NK-92 treated with Interleukin-12 subunit alpha and Interleukin-12 subunit beta, amount 100 ng/mL, for 24 hours (cell line): ENCODE measurements at regions not wholly inside any gene's neighbourhood (a gene's known extent, or its start where the extent isn't known, plus 50 kb on each side); places are given as distances from the start of the nearest gene placed in this dataset.

Experiments
- DNase-seq: peaks from one replicate; lab custom pipeline; 2025; lab: John Stamatoyannopoulos, UW

DNA sequence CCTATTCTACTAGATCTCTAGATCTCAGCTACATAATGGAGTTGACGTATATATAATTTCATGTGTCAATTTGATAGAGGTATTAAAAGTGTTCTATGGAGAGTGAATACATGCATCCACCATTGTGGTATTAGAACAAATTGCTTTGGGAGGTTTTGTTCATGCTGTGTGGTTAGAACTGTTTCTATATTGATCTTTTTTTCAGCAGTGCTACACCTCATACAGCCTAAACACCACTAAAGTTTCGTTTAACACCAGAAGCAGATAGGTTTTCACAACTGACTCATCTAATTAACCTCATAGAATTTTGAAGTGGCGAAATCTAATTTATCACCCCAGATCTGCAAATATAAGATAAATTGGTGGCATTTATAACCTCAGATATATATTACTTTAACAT is 269.4 kb upstream of the SEMA6A start:
- no peak for DNase-seq

DNA sequence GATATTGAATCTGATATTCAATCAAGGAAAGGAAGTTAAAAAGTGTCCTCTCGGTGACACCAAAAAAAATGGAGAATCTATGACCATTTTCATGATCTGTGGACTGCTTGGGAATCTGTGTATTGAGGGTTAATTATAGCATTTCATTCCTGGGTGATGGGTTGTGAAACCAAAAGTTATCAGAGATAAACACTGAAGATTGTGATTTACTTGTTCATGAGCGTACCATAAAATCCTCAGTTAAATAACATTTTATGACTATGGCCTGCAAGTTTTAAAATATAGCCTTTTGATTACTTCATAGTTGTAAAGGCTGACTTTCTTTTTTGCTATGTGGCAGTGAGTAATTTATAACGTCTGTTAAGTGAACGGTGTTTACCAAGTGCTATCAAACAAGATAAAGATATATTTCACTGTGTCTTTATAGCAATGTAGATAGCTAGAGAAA is 267.9 kb upstream of the SEMA6A start:
- no peak for DNase-seq

DNA sequence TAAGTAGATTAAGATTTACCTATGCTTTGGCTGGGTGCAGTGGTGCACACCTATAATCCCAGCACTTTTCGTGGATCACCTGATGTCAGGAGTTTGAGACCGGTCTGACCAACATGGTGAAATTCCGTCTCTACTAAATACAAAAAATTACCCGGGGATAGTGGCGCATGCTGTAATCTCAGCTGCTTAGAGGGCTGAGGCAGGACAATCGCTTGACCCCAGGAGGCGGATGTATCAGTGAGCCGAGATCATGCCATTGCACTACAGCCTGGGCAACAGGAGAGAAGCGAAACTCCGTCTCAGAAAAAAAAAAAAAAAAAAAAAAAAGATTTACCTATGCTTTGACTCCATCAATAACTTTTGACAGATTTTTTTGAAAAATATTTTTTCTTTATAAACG is 267.1 kb upstream of the SEMA6A start:
- DNase-seq, result no peak

DNA sequence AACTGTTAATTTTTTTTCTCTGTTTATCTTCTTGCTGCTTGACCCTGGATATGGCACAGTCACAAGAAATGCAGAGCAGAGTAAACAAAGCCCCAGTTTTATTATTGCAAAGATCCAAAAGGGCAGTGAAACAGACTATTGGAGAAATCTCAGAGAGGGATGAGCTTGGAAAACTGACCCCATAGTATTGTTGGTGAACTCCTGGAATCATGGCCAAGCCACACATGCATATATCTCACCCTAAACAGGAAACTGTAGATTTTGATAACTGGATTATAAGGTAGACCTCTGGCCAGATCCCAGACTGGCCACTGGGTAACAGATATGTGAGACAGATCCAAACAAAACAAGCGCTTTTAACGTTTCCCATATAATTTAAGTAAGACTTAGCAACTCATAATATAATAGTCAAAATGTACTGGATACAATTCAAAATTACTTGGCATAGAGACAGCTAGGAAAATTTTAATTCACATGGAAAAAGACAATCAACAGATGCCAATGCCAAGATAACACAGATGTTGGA is 263.5 kb upstream of the SEMA6A start:
- DNase-seq, result no peak

DNA sequence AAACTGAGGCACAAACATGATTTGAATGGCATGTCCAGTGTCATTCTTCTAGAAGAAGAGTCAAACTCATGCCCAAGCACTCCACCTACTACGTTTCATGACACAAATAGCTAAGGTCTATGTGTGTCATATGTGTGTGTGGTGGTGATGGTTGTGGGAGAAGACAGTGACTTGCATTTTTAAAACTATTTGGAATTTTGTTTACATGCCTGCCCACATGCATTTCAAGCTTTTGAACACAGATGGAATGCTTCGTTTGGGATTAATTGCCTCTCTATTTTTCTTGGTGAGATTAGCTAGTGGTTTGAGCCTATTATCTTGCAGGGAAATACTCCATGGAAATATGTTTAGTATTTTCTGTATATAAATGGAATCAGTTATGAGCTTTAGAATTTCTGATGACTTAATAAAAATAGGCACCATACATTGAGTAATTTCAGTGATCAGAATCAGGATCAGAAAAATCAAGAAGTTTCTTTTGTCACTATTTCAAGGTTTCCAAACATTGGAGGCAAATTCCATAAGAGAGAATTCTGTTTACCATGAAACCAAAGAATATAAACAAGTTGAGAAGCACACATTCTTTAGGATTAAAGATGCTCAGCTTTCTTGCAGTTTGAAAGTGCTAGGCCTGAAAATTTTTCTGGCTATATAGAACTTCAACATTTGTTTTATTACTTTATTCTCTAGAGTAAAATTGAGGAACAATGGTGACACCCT is 260.3 kb upstream of the SEMA6A start:
- DNase-seq, result no peak

DNA sequence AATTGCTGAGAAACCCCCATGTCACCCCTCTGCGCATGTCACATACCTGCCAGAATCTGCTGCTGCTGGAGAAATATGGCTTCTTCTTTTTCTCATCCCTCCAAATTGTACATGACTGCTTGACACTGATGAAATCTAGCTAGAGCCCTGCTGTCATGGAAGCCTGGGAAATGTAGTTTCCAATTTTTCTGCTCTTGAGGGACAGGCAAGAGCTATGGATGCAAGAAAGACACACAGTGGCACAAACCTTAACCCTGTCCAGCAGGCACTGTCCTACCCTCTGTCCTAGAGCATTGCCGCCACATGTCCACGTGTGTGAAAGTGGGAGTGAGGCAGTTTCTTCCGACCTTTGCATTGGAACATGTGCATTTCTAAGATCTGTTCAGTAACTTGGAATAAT is 255.5 kb upstream of the SEMA6A start:
- no peak for DNase-seq

DNA sequence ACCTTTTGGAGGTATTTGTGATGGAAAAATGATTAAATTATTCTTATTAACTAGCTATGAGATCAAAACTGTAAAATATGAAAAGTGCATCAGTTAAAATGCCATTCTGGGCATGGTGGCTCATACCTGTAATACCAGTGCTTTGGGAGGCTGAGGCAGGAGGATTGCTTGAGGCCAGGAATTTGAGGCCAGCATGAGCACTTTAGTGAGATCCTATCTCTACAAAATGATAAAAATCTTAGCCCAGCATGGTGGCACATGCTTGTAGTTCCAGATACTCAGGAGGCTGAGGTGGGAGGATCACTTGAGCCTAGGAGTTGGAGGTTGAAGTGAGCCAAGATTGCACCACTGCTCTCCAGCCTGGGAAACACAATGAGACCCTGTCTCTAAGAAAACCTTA is 252.5 kb upstream of the SEMA6A start:
- DNase-seq, result no peak

DNA sequence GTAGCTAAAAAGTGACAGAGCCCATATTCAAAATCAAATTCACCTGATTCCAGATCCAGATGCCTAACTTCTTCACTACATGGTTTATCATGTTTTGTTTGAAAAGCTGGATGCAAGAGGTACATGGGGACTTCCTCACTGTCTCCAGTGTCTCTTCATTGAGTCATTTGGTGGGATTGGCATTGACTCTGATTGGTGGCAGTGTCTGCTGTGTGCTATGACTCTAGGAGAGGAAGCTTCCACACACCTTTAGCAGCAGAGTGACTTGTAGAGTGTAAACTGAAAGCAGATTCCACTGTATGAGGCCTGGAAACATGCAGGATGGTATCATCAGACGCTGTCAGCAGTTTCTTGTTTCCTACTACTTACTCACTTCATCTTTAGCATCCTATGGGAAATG is 250.9 kb upstream of the SEMA6A start:
- DNase-seq, result no peak

DNA sequence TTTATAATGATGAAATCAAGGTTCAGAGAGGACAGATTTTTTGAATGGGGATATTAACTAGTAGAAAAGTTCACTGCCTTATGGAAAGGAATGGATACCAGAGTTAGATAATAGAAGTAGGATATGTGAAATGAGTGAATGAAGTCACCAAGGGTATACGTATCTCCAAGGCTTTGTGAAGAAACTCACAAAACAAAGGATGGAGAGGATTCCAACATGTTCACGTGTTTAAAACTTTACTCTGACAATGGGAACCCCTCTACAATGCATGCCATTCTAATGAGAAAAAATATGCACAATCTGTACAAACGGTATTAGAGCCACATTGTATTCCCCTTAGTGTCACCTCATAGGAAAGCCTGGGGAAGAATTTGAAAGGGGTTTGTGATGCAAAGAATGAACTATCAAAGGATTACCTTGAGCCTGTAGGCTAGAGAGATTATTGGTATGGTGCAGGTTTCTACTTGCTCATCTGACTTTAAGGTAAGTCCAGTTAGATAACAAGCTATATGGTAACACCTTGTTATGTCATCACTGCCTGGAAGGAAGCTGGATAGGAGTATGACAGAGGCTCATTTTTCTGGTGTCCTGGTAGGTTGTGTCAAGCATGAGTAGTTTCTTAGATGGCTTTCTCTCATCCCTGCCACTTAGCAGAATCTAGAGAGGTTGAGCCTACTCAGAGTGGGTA is 250.3 kb upstream of the SEMA6A start:
- no peak for DNase-seq

DNA sequence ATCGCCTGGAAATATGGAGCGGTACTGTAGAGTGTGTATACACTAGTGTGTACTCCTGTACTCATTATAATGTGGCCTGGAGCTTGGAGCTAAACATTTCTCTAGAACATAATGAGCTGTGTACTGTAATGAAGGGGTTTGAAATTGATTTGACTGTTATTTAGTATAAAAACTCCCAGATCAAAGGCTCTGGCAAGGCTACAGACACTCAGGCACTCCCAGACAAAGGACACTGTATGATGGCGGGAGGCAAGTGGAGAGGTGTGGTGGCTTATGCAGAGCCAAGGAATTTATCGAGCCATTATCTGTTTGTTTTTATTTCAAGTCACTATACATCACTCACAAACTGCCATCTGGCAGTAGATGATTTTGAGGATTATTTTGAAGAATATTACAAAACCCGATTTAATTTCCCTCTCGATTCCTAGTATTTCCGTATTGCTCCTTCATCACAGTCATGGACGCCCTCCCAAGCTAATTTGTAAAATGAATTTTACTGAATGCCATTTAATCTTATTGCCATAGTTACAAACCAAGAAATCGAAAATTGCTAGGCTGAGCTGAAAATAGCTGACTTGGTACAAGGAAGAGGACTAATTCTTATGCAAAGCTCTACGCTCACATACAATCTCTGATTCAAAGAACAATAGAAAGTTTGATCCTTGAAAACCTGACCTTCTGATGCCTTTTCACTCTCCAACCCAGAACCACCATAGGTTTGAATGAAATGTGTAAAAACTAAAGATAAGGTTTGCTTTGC is 240.2 kb upstream of the SEMA6A start:
- DNase-seq, result no peak

DNA sequence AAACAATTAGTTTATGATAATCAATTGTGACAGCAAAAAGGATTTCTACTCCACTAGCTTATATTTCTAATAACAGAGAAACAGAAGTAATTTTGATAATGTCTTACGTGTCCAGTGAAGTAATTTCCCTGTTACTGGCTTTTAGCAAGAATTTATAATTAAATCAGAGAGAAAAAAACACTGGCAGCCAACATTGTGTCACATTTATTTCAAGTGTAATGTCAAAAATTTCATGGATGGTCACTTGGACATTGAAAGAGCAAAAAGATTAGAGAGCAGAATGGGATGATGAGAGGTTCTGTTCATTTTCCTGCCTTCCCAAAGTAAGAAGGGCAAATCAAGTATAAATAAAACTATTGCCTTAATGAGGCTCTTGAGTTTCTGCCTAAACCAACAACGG is 239.3 kb upstream of the SEMA6A start:
- DNase-seq, result no peak

DNA sequence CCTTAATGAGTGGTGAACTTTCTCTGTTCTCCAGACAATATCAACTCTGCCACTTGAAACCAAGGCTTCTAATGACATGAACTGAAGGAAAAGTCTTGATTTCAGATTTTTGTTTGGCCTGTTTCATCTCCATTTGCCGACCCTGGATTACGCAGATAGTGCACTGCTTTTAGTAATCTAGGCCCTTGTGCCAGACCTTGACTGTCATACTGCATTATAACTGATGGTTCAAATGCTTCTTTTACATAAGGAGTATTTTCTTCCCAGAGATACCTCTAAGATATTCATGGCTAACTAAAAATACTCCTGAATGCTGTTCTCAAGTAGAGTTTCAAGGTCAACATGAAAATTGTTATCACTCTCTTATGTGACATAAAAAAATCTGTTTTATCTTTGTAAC is 238.7 kb upstream of the SEMA6A start:
- DNase-seq, result no peak

DNA sequence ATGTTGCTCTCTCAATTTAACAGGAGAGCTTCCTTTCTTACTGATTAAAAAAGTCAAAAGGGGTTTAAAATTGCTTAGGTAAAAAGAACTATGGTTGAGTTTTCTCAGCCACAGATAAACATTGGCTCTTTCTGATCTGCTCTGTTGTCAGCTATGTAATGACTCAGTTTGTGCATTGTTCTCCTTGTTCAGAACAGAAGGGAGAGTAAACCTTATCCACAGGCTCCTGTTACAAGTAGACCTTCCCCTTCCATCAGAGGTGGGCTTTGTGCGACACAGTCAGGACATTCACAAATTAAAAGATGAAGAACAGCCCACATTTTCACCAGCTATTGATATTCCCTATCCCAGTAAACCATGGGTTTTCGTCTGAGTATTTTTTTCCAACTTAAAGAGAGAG is 236.3 kb upstream of the SEMA6A start:
- no peak for DNase-seq

DNA sequence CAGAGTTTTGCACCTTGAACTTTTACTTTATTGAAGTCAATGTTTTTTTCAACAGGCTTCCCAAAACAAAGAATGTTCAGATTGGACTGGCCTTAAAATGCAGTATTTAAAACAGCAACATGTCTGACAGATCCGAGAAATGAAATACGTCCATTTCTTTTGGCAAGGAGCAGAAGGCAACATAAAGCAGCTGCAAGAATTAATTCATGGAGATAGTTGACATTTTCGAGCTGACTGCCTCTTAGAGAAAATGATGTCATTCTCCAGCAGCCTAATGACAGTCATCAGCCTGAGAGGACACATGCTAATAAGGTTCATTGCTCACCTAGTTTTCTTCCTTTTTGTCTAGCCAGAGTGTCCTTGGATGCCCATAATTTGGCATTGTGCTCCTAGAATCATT is 232.2 kb upstream of the SEMA6A start:
- no peak for DNase-seq

DNA sequence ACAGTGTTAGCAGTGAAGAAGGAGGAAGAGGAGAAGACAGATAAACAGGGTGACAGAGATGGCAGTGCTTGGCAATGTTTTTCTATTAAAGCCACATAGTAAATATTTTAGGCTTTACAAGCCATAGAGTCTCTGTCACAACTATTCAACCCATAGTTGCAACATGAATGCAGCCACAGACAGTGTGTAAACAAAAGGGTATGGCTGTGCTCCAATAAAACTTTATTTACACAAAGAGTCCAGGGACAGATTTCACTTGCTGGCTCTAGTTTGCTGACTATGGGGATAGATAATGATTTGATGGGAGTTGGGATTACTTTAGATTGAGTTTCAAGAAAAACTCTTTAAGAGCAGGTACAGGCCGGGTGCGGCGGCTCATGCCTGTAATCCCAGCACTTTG is 224.8 kb upstream of the SEMA6A start:
- DNase-seq, result no peak

DNA sequence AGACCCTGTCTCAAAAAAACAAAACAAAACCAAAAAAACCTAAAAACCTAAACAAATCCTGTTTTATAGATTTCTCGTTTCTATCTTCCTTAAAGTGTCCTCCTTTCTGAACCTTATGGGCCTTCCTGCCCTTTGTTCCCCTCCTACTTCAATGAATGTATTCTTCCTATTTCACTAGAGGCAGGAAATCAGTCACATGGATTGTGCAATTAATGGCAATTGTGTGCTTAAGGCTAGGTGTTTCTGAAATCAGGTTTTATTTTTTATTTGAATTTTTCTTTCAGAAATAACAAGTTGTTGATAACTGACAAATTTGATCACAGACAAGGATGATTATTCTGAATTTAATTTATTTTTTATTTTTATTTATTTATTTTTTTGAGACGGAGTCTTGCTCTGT is 220.6 kb upstream of the SEMA6A start:
- DNase-seq, result no peak

DNA sequence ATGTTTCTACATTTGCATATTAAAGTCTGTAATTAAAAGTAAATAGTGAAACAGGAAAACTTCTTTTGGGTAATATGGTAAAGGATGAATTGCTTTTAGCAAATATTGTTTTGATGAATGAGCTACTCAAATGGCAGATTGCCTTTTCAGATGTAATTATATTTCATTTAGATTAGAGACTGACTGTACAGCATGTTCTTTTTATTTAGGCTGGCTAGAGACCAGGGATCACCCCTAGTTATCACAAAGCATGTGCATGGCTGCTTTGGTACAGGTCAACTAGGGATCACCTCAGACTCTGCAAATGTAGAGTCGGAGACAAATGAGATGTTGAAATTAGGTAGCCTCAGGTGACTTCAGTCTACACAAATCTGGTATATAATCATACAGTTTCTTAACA is 214.9 kb upstream of the SEMA6A start:
- no peak for DNase-seq

DNA sequence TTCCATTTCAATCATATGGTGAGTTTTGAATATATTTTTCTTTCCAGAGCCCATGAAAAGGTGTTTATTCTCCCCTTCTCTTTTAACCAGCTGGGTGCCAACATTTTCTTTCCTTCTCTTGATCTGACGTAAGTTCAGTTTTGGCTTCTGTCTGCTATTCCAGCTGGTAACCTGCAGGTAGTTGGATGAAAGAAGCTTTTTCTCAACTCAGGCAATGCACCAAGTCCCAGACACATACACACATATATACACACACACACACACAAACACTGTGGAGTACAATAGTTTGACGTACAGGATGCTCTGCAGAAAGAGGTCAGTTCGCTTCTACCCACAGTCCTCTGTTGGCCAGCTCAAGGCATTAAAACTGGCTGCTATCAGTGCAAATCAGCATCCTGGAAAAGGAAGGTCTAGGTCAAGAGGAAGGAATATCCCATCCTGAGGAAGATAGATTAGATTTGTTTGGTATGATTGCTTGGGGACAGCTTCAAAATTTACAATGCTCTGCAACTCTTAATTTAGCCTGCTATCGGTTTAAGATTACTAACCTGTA is 214.3 kb upstream of the SEMA6A start:
- no peak for DNase-seq

DNA sequence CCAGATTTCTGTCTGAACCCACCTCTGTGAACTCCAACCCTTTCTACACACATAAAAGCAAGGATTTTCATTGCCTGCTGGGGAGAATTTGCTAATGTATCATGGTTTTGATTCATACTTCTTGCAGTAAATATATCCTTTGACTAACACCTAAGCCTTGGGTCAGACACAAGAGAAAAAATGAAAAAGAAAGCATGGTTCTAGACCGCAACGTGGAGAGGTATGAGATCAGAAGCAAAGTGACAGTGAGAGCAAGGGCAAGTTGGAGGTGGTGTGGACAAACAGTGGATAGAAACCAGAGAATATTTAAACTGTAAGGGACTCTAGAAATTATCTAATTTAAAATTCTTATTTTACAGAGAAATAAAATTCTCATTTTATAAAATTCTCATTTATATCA is 212.9 kb upstream of the SEMA6A start:
- DNase-seq, result no peak

DNA sequence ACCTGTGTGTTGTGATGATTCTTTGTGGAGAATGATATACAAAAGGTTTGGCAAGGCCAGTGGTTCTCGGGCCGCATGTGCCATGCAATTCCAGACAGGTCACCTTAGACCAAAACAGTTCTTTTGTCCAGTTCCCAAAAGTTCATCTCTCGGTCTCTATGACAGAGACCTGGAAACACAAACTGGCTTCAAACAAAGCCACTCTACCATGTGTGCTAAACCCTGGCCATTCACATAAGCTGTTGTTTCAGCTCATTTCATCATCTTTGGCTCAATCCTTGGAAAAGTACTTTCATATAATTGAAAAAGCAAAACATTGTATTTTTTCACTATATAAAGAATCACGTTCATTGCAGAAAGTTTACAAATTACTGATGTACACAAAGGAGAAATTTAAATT is 210.5 kb upstream of the SEMA6A start:
- DNase-seq, result no peak

DNA sequence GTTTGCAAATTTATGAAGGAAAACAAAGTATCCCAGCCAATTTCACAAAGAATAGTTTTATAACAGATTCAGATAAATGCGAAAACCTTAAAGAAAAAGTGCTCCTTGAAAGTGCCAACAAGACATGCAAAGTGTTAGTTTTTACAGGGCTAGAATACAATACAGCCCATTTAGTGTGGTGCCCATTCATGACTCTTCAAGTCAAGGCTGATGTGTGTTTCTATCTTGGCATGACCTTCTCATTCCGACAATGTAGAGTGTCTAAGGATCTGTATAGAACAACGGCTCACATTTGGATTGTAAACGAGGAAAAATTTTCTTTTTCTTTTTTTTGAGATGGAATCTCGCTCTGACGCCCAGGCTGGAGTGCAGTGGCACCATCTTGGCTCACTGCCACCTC is 205.2 kb upstream of the SEMA6A start:
- no peak for DNase-seq

DNA sequence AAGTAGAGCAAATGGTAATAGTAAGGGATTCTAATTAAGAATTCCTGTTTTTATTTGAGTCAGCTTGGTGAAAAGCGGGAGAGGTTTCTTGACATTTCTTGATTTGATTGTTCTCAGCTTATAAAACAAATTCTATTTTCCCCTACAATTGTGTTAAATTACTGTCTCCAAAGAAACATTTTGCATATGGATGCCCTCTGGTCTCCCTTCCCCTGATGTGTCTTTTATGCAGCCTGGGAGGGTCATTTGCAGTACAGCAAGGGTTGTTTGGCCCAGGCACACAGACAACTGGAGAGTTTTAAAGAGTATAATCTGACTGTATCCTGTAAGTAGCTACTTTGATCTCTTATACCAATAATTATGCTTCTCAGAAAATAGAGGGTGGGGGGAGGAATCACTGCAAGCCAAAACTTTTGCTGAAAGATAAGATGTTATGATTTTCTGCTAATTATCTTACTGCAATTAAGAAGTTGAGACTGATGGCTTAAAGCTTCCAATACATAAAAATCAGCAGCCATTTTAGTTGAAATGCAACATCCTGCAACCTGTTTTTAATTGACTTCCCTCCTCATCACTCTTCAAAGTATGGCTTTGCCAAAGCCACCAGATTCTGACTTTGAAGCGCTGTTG is 204.1 kb upstream of the SEMA6A start:
- no peak for DNase-seq
